Activated naive CD4-positive, alpha-beta T cell treated with Interleukin-2 at 50 U/mL for 16 hours (primary cell): ENCODE measurements at regions not wholly inside any gene's neighbourhood (a gene's known extent, or its start where the extent isn't known, plus 50 kb on each side); places are given as distances from the start of the nearest gene placed in this dataset.

ENCODE experiments used
- DNase-seq: peaks from one replicate; pipeline ENCODE4 v3.0.0-alpha.2; 2020

DNA sequence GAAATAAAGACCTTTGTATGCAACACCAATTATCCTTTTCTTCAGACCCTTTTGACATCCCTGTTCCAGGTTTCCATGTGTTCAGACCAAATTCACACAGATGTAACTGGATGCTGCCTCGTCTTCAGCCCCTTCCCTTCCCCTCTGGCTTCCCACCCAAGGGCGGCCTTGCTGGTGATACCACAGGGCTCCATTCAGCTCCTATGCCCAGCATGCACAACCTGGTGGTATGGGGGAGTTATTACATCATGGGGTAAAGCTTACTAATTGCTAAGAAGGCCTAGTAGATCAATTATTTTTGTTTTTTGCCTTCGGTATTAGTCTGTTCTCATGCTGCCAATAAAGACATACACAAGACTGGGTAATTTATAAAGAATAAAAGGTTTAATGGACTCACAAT is 317.0 kb upstream of the CXXC4 start:
- no peak for DNase-seq

DNA sequence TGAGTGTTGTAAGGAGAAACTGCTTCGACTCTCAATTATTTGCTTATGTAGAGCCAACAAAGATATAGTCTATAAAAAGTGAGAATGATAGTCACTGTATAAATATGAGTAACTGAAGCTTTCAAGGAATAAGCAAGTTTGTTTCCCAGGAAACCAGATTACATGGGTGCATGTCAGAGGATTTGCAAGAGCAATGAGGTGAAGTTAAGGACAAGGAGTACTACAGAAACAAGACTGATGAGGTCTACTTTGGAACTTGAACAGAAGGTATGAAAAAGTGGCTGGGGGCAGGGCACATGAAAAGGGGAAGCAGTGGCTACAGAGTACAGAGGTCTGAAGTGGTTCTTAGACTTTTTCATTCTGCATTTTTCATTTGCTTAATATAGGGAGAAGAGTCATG is 321.0 kb upstream of the CXXC4 start:
- DNase-seq: no peak

DNA sequence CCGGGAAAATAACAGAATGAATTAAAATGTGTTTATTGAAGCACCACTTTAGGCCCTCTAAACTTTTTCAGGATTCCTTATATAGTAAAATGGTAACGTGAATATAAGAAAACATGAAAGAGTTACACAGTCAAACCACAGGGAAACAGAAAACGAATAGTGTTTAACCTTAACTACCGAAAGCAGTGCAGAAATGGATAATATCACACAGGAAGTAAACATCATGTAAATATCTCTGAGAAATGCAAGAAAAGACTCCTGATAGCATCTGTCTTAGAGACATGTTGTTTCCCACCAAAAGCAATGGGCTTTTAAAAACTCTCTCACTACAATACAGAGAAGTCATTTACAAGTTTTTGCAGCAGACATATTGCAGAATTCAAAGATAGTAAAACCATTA is 323.9 kb upstream of the CXXC4 start:
- DNase-seq: no peak

DNA sequence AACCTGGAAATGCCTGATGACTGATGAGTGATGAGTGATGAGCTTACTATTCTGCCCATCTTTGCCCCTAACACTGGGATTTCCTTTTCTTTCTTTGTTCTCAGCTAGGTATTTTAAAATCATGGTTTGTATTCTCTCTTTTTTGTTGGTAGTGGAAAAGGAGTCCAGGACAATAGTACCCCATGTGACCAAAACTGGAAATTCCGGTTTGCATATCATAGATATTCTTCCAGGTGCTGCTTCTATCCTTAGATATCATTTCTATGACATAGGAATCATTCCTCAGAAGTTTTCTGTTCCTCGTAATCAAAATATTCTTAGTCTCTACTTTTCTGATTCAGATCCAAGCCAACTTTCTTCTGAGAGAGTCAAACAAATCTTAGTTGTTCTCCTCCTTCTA is 320.5 kb upstream of the TET2 start:
- DNase-seq: no peak

DNA sequence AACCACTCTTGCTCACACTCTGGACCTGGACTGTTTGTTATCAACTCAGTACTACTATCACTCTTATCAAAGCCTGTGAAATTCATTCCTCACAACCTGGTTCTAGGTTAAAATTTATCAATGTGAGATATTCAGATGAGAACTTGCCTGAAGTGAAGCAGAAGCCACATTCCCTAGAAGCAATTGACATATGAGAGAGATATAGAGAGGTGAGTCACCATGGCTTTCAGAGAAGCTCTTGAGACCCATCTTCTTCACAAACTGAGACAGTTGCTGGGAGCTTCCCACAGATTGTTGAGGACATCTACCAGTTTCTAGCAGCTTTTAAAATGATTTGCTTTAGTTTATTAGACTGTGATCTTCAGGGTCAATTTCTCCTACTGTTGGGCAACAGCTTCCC is 316.9 kb upstream of the TET2 start:
- no peak for DNase-seq

DNA sequence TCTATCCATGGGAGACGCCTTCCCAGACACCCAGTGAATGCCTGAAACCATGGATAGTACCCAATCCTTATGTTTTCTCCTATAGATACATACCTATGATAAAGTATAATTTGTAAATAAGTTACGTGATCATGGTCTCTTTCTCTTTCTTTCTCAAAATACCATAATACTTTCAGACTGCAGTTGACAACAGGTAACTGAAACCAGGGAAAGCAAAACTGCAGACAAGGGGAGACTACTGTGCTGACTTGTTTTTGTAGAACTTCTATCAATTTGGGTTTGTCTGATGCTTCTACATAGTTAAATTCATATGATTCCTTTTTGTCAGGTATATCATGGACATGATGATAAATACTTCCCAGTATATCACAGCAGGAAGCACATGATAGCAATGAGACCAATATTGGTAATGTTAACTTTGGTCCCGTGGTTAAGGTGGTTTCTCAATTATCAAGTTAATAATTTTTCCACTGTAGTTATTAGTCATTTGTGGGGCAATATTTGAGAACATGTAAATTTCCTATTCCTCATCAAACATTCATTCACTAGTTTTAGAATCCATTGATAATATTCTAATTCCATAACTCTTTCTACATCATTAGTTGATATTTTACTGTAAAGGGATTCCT is 298.0 kb upstream of the TET2 start:
- no peak for DNase-seq

DNA sequence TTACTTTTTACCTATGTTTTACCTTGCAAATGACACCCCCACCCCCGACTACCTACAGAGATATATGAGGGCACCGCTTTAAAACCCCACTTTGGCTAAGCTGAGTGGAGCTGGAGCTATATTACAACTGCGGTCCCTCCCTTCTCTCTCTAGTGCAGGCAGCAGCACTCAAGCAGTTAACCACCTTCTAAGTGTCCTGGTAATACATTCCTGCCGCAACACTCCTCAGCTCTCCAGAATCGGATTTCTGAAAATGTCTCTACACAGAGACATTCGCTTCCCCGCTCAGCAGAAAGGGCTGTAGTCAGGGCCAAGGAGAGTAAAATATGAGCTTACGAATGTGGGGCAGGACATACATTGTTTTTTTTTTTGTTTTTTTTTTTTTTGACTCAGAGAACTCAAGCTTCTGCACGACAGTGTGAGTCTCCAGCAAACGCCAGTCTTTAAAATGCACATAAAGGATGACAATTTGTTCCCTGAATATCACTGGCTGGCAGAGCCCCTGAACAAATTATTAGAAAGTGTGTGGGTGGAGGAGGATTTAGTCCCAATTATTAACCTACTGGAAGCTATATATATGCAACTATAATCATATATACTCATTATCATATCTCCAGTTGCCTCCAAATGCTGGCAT is 287.0 kb upstream of the TET2 start:
- DNase-seq: no peak

DNA sequence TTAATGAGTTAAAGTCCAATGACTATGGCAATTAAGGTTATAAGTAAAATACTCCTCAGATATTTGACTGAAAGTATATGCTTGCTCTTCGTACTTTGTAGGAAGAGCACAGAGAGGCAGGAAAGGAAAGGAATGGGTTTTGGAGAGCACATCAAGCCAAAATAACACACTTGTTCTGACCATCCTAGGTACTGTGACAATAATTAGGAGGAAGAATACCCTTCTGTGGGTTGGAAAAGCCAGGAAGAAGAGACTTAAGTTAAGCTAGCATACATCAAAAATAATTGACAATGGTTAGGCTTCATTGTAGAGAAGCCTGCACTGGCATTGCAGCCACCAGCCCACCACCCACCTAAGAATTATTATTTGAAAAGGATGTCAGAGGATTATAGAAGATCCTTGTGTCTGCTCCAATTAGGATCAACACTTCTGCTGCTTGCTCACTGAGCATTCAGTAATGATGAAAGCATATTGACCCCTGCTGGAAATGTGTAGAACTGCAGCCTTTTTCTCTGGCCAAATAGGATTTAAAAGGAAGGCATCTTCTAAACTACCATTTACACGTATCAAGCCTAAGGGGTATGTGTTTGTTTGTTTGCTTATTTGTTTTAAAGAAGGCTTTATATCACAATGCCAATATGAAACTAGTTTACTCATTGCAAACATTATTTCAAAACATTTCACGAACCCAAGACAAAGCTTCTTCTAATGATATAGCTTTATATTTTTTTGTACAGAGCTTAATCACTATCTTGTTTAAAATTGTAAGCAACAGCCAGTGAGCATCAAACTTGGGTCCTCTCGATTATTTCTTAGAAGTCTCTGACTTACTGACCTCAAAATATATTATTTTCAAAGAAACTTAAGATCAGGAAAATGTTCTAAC is 286.2 kb upstream of the TET2 start:
- peak; percentile 25 for DNase-seq

DNA sequence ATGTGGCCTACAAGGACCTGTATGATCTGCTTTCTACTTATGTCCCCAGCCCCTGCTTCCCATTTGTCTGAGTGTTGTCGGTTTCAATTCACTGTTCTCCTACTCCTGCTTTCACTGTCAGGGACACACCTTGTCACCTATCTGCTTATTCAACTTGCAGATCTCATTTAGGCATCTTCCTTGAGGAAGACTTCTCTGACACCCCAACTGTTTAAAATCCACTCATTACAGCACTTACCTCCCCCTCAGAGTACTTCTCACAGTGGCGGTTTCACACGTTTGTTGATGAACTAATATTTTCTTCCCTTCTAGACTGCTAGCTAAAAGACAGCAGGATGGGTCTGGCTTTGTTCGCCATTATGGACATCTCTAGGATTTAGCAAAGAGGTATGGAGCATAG is 279.9 kb upstream of the TET2 start:
- no peak for DNase-seq

DNA sequence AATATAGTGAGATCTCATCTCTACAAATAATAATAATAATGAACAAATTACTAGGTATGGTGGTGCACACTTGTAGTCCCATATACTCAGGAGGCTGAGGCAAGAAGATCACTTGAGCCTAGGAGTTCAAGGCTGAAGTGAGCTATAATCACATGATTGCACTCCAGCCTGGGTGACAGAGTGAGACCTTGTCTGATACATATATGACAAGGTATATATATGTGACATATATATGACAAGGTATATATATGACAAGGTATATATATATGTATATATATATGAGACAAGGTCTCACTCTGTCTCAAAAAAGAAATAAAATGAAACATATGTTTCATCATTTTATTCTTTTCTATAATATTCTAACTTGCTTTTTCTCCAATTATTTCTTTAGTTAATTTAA is 278.1 kb upstream of the TET2 start:
- DNase-seq: no peak

DNA sequence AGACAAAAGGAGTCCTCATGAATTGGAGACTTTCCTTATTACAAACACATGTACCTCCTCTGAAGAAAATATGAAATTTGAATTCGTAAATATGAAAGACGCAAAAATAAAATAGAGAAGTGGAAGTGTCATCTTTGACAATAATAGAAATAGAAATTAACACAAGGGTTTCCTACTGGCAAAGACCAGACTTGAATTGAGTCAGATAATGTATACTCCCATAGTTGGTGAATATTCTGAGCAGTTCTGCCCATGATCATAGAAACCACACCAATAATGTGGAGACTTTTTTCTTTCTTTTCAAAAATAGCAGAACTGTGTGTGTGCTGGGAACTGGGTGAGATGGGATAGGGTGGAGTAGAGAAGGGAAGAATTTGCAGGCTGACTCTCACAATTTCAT is 277.7 kb upstream of the TET2 start:
- no peak for DNase-seq

DNA sequence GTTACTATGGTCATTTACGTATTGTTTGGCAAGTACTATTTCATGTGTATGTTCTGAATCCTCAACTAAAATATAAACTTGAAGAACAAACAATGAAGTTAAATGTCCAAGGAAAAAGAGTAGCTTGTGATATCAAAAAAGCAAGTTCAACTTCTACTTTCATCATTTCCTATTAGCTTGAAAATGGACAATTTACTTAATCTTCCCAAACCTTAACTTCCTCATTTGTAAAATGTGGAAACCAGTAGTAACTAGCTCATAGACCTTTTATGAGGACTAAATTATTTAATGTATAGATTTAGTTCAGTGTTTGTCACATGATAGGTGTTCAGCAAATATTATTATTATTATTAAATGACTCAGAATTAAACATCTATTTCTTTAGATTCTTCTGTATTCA is 276.8 kb upstream of the TET2 start:
- no peak for DNase-seq

DNA sequence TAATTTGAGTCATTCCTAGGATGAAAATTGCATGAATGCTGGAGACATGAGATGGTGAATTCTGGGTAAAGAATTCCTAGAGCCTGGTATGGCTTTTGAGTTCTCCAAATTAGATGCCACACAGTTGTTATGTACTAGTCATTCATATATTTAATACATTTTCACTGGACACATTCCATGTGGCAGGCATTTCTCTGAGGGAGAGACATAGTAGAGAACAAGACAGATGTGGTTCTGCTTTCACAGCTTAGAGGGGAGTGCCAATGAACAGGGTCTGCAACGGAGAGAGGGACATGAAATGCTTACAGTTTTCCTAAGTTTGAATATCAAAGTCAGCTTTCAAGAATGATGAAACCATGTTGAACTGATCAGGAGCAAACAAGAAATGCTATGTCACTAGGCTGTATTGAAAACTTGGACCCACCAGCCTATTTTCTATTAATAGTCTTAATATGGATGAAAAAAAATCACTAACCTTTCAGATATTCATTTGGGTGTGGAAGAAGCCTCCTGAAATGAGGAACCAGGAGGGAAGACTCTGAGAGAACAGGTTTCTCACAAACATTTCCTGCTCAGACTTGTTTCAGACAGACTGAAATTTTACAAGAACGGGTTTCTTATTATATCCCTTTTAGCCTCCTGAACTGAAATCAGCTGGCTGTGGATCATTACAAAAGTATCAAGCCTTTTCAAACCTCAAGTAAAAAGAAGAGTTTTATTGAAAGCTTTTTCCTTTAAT is 276.0 kb upstream of the TET2 start:
- no peak for DNase-seq

DNA sequence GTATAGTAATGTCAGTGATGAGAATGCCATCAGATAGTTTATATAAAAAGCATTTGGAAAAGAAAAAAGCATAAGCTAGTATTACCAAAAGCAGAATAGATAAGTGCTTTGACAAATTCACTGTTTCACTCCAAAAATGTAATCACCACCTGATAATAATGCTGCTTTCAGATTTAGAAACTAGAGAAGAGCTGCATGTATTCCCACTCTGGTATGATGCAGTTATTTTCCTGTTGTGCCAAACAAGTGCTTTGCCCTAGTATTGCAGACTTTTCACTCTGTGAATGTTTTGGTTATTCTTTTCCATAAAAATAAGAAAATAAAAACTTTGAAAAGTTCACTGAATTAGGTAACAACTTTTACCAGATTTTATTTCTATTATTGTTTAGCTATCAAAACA is 267.7 kb upstream of the TET2 start:
- DNase-seq: no peak

DNA sequence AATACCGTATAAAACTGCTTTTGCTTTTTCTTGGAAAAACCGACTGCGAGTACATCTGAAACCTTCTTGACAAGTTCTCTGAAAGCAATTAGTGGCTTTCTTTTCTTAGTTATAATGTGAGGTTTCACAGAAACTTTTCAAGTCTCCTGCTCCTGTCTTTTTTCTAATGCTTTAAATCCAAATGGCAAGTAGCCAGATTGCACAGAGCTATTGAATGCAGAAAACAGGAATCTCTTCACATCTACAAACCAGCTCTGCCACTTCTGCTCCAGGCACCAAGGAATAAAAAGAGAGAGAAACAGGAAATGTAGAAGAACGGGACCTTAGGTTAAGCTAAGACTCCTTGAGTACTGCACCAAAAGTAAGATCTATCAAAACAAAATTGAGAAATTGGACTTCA is 267.3 kb upstream of the TET2 start:
- no peak for DNase-seq

DNA sequence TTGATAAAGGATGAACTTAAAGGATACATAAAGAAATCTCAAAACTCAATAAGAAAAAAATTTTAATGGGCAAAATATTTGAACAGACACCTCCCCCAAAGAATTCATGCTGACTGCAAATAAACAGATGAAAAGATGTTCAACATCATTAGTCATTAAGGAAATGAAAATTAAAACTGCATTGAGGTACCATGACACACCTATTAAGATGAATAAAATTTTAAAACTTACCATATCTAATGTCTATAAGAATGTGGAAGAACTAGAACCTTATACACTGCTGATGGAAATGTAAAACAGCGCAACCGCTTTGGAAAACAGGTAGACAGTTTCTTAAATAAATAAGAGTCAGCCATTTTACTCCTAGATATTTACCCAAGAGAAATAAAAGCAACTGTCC is 266.8 kb upstream of the TET2 start:
- no peak for DNase-seq

DNA sequence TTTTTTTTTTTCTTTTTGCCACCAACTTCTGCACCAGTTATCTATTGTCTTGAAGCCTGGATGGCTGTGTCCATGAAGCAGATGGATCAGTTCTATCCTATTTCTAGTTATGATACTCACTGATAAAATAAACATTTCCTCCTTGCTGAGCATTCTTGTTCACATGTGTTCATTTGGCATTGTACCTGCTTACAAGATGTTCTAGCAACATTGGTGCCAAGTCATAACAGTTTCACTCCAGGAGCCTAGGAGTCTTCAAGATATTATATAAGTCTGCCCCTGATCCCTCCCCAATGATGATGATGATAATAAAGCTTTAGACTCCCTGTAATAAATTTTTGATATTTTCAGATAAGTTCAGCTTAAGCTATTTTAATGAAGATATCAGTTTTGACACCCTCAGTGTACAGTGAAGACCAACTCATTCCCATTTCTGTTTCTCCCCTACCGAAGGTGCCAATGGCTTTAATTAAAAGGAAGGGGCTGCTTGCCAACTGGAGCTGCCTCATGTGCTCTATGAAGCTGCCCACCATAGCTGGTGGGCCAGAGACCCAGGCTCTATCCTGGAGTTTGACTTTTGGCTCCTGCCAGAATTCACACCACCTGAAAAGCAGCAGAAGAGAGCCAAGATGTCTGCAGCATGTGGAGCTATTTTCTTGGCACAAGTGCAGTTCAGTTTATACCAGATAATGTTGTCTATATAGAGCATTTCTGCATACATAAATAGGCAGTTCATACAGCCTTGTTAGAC is 265.4 kb upstream of the TET2 start:
- no peak for DNase-seq

DNA sequence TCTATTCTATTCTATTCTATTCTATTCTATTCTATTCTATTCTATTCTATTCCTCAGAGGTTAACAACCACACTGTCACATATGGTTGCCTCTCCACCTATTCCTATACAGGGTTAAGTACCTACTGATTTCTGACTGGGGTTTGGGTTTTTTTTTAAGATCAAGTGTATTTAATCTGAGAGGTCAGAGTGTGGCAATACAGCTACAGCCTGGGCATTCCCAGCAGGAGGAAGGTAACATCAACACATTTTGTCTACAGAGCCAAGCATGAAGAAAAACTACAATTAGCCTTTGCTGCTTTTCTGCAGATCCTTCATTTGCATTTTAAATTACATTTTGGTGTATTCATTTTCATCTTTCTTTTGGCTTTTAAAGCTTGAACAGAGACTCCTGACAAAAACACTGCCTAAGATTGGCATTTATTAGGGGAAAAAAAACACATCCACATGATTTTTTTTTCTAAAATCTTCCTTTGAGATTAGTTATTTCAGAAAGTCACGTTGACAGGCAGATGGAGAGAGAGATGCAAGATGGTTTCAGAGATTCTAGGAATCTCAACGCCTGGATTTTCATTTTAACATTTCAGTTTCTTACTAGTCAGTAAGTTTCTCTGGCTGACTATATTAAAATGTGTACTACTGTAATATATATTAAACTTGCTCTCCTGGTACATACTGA is 255.9 kb upstream of the TET2 start:
- DNase-seq: no peak

DNA sequence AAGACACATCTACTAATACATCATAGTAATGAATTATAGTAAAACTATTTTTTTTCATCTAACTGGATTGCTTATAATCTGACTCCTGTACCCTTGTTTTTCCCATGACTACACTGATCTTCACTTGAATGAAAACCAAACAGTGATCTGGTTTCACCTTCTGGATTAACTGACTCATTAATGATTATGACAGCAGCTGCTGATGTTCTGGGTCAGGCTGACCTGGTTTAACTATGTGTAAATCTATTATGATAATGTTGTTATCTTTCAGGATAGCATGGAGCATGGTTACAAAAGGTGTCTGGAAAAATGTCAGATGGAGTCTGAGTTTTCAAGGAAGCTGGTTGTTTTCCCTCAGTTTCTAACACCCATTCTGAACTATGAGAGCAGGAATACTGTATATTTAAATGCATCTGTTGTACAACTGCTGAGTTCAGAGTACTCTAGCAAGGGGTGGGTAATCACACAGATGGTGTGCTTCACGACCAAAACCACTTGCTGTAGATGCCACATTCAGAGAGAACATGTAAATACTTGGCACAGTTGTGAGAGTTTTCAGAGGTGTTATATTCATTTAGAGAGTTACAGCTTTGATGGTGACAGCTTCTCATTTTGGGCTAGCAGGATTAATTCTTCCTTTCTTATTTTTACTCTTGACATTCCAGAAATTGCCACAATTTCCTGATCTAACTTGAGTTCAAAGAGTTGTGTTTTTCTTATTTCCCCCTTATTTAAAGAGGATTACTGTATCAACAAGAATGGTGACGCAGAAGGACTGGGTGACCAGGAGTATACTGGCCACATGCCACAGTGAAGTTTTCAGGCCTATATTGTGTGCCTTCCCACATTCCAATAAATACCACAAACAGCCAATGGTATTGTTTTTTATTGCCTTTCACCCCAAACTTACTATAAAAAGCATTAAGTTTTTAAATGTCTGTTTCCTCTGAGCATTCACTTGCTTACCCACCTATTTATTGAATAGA is 249.7 kb upstream of the TET2 start:
- no peak for DNase-seq

DNA sequence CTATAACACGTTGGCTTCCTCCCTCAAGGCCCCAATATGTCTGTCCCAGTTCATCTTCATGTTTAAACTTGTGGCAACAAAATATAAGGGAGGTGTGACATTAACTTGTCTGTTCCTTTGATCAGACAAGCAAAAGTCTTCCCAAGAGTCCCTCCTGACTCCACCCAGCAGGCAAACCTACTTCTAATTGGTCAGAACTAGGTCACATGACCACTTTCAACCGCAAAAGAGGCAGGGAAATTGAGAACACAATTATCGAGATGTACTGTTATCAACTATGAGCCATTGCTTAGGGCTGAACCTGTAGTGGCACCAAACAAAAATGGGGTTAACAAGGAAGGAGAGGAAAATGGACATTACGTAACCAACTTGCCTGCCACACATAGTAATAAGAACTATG is 246.8 kb upstream of the TET2 start:
- DNase-seq: no peak

DNA sequence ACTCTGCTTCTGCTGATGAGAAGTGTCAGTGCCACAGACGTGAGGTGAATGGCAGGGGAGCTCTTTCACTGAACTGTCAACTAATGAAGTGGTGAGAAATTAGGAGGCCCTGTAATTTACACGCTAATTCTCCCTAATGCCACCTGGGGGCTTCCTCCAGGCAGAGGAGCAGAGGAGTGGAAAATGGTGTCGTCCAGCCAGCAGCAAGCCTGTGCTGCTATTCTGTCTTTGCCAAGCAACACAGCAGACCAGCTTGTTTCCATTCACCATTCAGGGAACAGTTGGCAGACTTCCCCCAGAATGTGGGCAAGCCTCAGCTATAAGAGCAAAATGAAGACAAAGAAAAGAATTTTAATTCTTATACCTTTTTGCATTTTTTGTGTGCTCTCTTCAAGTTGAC is 245.2 kb upstream of the TET2 start:
- DNase-seq: no peak
